Spleen (tissue), 7 donors: ENCODE measurements at regions not wholly inside any gene's neighbourhood (a gene's known extent, or its start where the extent isn't known, plus 50 kb on each side); places are given as distances from the start of the nearest gene placed in this dataset.

Source experiments
- CTCF ChIP-seq, 11 experiments: fragments of 200-600 bp in 7 of 11; fragments of 450-650 bp in 4 of 11; sonication (generic) in 4 of 11; IDR thresholded peaks in 8 of 11; conservative IDR thresholded peaks in 3 of 11; 1 replicate in 7 of 11; 2 replicates in 4 of 11; pipeline versions ENCODE4 v1.4.0 to v1.8.0; 2016 to 2021; ENCODE audit warnings: antibody characterized with exemption in 11 of 11, inconsistent platforms in 4 of 11, mild to moderate bottlenecking in 1 of 11
- POLR2A ChIP-seq, 3 donors: fragments of 450-650 bp; IDR thresholded peaks; one replicate each; pipeline ENCODE4 v1.5.1; 2017; ENCODE audit warnings: antibody characterized with exemption in 3 of 3, mild to moderate bottlenecking in 1 of 3
- POLR2AphosphoS5 ChIP-seq, 3 donors: sonication (generic); formaldehyde crosslinking; IDR thresholded peaks; one replicate each; pipeline ENCODE4 v1.5.1; 2017; ENCODE audit warnings: antibody characterized with exemption in 3 of 3
- donor health status: DM: no; HTN: no; CAD: no; lungs with moderate emphysema.
- donor health status: DM: no; HTN: no; CAD: no.
- donor health status: DM: no; HTN: no; CAD: no.

GRCh38 chr17:53721101-53721500, 101.6 kb upstream of the KIF2B start:
- no peak for TF ChIP-seq CTCF (IDR thresholded peaks at IDR 0.05 in 8 of 11, conservative IDR thresholded peaks at IDR 0.05 in 3 of 11)
- TF ChIP-seq POLR2AphosphoS5 (IDR thresholded peaks at IDR 0.05), result no peak
- TF ChIP-seq POLR2A (IDR thresholded peaks at IDR 0.05), result no peak
